GM12878 (cell line): ENCODE measurements at regions not wholly inside any gene's neighbourhood (a gene's known extent, or its start where the extent isn't known, plus 50 kb on each side); places are given as distances from the start of the nearest gene placed in this dataset.

Source experiments
- ATAC-seq: fragments of 200-7000 bp; cut with Tn5 transposase; 3 replicates; pipeline ENCODE4 v1.9.1; 2020; ENCODE audit warnings: mild to moderate bottlenecking, moderate library complexity
- BruUV-seq: library from RNA; stranded (reverse); fragments of 400-500 nt; replicated peaks from 2 replicates; lab custom pipeline; 2021; lab: Mats Ljungman, UMichigan
- CTCF ChIA-PET: fragments of 300-600 bp; sonication (Branson Sonifier 250); formaldehyde crosslinking; extraction: SDS; loops from one replicate; lab custom pipeline; 2021; ENCODE audit warnings: inconsistent platforms; lab: Yijun Ruan, JAX
- POLR2A ChIA-PET: fragments of 350-600 bp; formaldehyde crosslinking; extraction: SDS; loops from one replicate; lab custom pipeline; 2021; ENCODE audit warnings: inconsistent platforms; lab: Charles Lee
- RAD21 ChIA-PET: fragments of 300-600 bp; sonication (Branson Sonifier 250); formaldehyde crosslinking; loops from one replicate; lab custom pipeline; 2023; ENCODE audit warnings: antibody characterized with exemption; ENCODE audit not compliant: unreplicated experiment; lab: Charles Lee
- SMC1A ChIA-PET: fragments of 300-600 bp; sonication (Branson Sonifier 250); formaldehyde crosslinking; loops from one replicate; lab custom pipeline; 2023; ENCODE audit not compliant: unreplicated experiment, uncharacterized antibody; lab: Charles Lee
- DNase-seq: peaks from one replicate; pipeline ENCODE4 v3.0.0-alpha.2; 2011; ENCODE audit warnings: low read depth, low spot score
- FAIRE-seq: peaks from 3 replicates; lab custom pipeline; 2011; peaks lifted over from hg19 to GRCh38; lab: Jason Lieb, UNC
- H2AFZ ChIP-seq: 2 replicates; pipeline ENCODE4 v1.6.0; 2011; ENCODE audit warnings: low read depth, low read length, control low read depth; ENCODE audit not compliant: control insufficient read depth
- H3K27ac ChIP-seq: 2 replicates; pipeline ENCODE4 v1.5.1; 2011; ENCODE audit warnings: control low read depth; ENCODE audit not compliant: control insufficient read depth, insufficient read depth
- H3K27me3 ChIP-seq, 2 experiments: replicated peaks in 1 of 2; 2 replicates each; pipeline versions ENCODE4 v1.6.0 to v1.6.1; 2011; ENCODE audit warnings: low read length in 1 of 2; ENCODE audit not compliant: control insufficient read depth in 2 of 2, insufficient read depth in 2 of 2
- H3K36me3 ChIP-seq, 2 experiments: 2 replicates each; pipeline ENCODE4 v1.5.1; 2011; ENCODE audit warnings: low read length in 1 of 2; ENCODE audit not compliant: control insufficient read depth in 2 of 2, insufficient read depth in 2 of 2
- H3K4me1 ChIP-seq: 2 replicates; pipeline ENCODE4 v1.6.1; 2011; ENCODE audit warnings: mild to moderate bottlenecking, low read length, moderate library complexity, mixed read lengths; ENCODE audit not compliant: control insufficient read depth, insufficient read depth
- H3K4me2 ChIP-seq: 2 replicates; pipeline ENCODE4 v1.6.0; 2011; ENCODE audit warnings: control low read depth; ENCODE audit not compliant: control insufficient read depth, insufficient read depth
- H3K4me3 ChIP-seq: fragments of 200-600 bp; sonication (generic); 2 replicates; pipeline ENCODE4 v1.5.1; 2016
- H3K79me2 ChIP-seq: 2 replicates; pipeline ENCODE4 v1.6.0; 2011; ENCODE audit warnings: low read length; ENCODE audit not compliant: control insufficient read depth, insufficient read depth
- H3K9ac ChIP-seq: 2 replicates; pipeline ENCODE4 v1.8.0; 2011; ENCODE audit warnings: low read length, control low read depth, mixed read lengths; ENCODE audit not compliant: control insufficient read depth, insufficient read depth
- H3K9me3 ChIP-seq: replicated peaks from 3 replicates; pipeline ENCODE4 v1.5.1; 2011; ENCODE audit warnings: mild to moderate bottlenecking, low read length; ENCODE audit not compliant: control insufficient read depth, insufficient read depth
- H4K20me1 ChIP-seq: 2 replicates; pipeline ENCODE4 v1.6.0; 2011; ENCODE audit not compliant: control insufficient read depth, insufficient read depth
- BHLHE40 ChIP-seq, 2 experiments: fragments of 450-650 bp in 1 of 2; IDR thresholded peaks; 2 replicates each; pipeline ENCODE4 v1.6.1; 2011 to 2017; ENCODE audit warnings: low read depth in 2 of 2, borderline replicate concordance in 1 of 2, improper control_type of control experiment in 1 of 2, low read length in 1 of 2, mild to moderate bottlenecking in 1 of 2
- JUND ChIP-seq: IDR thresholded peaks from 2 replicates; pipeline ENCODE4 v1.6.1; 2012; ENCODE audit warnings: low read depth, mild to moderate bottlenecking, low read length, improper control_type of control experiment, moderate library complexity
- KLF5 ChIP-seq: fragments of 450-650 bp; IDR thresholded peaks from 2 replicates; pipeline ENCODE4 v1.6.1; 2014; ENCODE audit warnings: mild to moderate bottlenecking; ENCODE audit not compliant: partially characterized antibody
- NR2C1 ChIP-seq: fragments of 450-650 bp; IDR thresholded peaks from 2 replicates; pipeline ENCODE4 v1.6.1; 2017; ENCODE audit warnings: antibody characterized with exemption, mild to moderate bottlenecking, moderate library complexity
- POLR2AphosphoS2 ChIP-seq: IDR thresholded peaks from 2 replicates; pipeline ENCODE4 v1.6.1; 2011; ENCODE audit warnings: low read depth, mild to moderate bottlenecking, low read length, improper control_type of control experiment, moderate library complexity
- POLR2AphosphoS5 ChIP-seq: IDR thresholded peaks from 2 replicates; pipeline ENCODE4 v1.6.1; 2011; ENCODE audit warnings: mild to moderate bottlenecking, low read length, inconsistent platforms
- RELA ChIP-seq: fragments of 450-650 bp; IDR thresholded peaks from 2 replicates; pipeline ENCODE4 v1.8.0; 2014; ENCODE audit warnings: borderline replicate concordance; ENCODE audit not compliant: partially characterized antibody
- SMAD5 ChIP-seq: IDR thresholded peaks from 2 replicates; pipeline ENCODE4 v1.6.1; 2016; ENCODE audit warnings: antibody characterized with exemption, low read depth
- SP1 ChIP-seq: IDR thresholded peaks from one replicate; pipeline ENCODE4 v1.6.1; 2011; ENCODE audit warnings: low read depth, low read length
- SPI1 ChIP-seq: IDR thresholded peaks from 2 replicates; pipeline ENCODE4 v1.6.1; 2011; ENCODE audit warnings: low read depth, mild to moderate bottlenecking, low read length, moderate library complexity, borderline replicate concordance; ENCODE audit not compliant: insufficient read depth
- SRF ChIP-seq, 2 experiments: IDR thresholded peaks; 2 replicates each; pipeline ENCODE4 v1.6.1; 2011; ENCODE audit warnings: low read depth in 2 of 2, low read length in 2 of 2, mild to moderate bottlenecking in 1 of 2, moderate library complexity in 1 of 2
- ZZZ3 ChIP-seq: IDR thresholded peaks from 2 replicates; pipeline ENCODE4 v1.6.1; 2011; ENCODE audit warnings: low read depth; ENCODE audit not compliant: control insufficient read depth, insufficient read length
- WGBS: methylation state at CpG from one replicate; pipeline ENCODE4 v1.1.6; 2016; ENCODE audit warnings: low lambda C conversion rate; ENCODE audit not compliant: insufficient replicate concordance, insufficient coverage; ENCODE audit errors: missing lambda C conversion rate; 5-methylcytosine and 5-hydroxymethylcytosine counted together
- in situ Hi-C: fragments of 300-500 bp; cut with MboI; formaldehyde crosslinking; loops from 9 replicates; pipeline ENCODE4 v1.14.3; 2018; ENCODE audit warnings: mixed read lengths
- intact Hi-C: fragments of 100-400 bp; cut with micrococcal nuclease; formaldehyde crosslinking; loops from one replicate; pipeline ENCODE4 v1.14.2; 2022; ENCODE audit not compliant: unreplicated experiment
- TF ChIP-seq, protein P1 (sequence below): fragments of 450-650 bp; IDR thresholded peaks from 2 replicates; pipeline ENCODE4 v1.6.1; 2017; ENCODE audit warnings: low read depth, mild to moderate bottlenecking, moderate library complexity
- TF ChIP-seq, protein P2 (sequence below): IDR thresholded peaks from 2 replicates; pipeline ENCODE4 v1.6.1; 2011; ENCODE audit warnings: borderline replicate concordance, low read depth, mild to moderate bottlenecking, moderate library complexity, mixed read lengths, low read length; ENCODE audit not compliant: insufficient read depth; ENCODE audit errors: extremely low read length
- TF ChIP-seq, protein P3 (sequence below): fragments of 450-650 bp; IDR thresholded peaks from 2 replicates; pipeline ENCODE4 v1.6.1; 2014; ENCODE audit warnings: mild to moderate bottlenecking
- TF ChIP-seq, protein P4 (sequence below): IDR thresholded peaks from 2 replicates; pipeline ENCODE4 v1.6.1; 2011; ENCODE audit warnings: low read depth, low read length, improper control_type of control experiment, borderline replicate concordance
- TF ChIP-seq, protein P5 (sequence below): fragments of 450-650 bp; IDR thresholded peaks from 2 replicates; pipeline ENCODE4 v1.6.1; 2017; ENCODE audit warnings: mild to moderate bottlenecking

- no peaks in the 10 kb centered on the region for H4K20me1 ChIP-seq
- intact Hi-C loops = no loop called here
- ChIA-PET POLR2A (no interaction called here), RAD21 (interaction anchor here (1.1 kb wide), 1 partner anchor 246 kb away, joined by 3 read pairs; no protein-coding TSS in a partner anchor), CTCF (no interaction called here), SMC1A (interaction anchor here (1.4 kb wide), 1 partner anchor 55 kb away, joined by 4 read pairs; no protein-coding TSS in a partner anchor)
- no peaks in the 10 kb centered on the region for H3K9me3 ChIP-seq
- H3K9ac ChIP-seq = no peak overlapping the region
- in situ Hi-C loops = no loop called here
- H3K79me2 ChIP-seq = no peaks in the 10 kb centered on the region
- WGBS = 31% methylated on average over 5 of the region's 5 CpGs
- no peak overlapping the region for H3K27ac ChIP-seq
- ATAC-seq = no peak
- H3K36me3 ChIP-seq = no peaks in the 10 kb centered on the region
- no TSS peak for BruUV-seq
- no peak overlapping the region for H3K4me3 ChIP-seq
- H3K4me1 ChIP-seq = no peaks in the 10 kb centered on the region
- no peak overlapping the region for H2AFZ ChIP-seq
- no peak overlapping the region for H3K4me2 ChIP-seq
- no peaks in the 10 kb centered on the region for H3K27me3 ChIP-seq
- DNase-seq = no peak
- FAIRE-seq = no peak
- TF ChIP-seq SRF (IDR thresholded peaks at IDR 0.05; ENCODE audit: low read depth in 2 of 2, low read length in 2 of 2) (no peak), ZZZ3 (no peak), NR2C1 (no peak), POLR2AphosphoS2 (no peak), JUND (no peak), BHLHE40 (IDR thresholded peaks at IDR 0.05; ENCODE audit: borderline replicate concordance in 1 of 2, low read depth in 2 of 2, low read length in 1 of 2) (no peak), POLR2AphosphoS5 (no peak), RELA (no peak), KLF5 (no peak), SMAD5 (no peak), SPI1 (no peak), SP1 (no peak)
- TF ChIP-seq, protein P1, sequence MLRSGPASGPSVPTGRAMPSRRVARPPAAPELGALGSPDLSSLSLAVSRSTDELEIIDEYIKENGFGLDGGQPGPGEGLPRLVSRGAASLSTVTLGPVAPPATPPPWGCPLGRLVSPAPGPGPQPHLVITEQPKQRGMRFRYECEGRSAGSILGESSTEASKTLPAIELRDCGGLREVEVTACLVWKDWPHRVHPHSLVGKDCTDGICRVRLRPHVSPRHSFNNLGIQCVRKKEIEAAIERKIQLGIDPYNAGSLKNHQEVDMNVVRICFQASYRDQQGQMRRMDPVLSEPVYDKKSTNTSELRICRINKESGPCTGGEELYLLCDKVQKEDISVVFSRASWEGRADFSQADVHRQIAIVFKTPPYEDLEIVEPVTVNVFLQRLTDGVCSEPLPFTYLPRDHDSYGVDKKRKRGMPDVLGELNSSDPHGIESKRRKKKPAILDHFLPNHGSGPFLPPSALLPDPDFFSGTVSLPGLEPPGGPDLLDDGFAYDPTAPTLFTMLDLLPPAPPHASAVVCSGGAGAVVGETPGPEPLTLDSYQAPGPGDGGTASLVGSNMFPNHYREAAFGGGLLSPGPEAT = no peak
- TF ChIP-seq, protein P2, sequence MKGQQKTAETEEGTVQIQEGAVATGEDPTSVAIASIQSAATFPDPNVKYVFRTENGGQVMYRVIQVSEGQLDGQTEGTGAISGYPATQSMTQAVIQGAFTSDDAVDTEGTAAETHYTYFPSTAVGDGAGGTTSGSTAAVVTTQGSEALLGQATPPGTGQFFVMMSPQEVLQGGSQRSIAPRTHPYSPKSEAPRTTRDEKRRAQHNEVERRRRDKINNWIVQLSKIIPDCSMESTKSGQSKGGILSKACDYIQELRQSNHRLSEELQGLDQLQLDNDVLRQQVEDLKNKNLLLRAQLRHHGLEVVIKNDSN = no peak
- TF ChIP-seq, protein P3, sequence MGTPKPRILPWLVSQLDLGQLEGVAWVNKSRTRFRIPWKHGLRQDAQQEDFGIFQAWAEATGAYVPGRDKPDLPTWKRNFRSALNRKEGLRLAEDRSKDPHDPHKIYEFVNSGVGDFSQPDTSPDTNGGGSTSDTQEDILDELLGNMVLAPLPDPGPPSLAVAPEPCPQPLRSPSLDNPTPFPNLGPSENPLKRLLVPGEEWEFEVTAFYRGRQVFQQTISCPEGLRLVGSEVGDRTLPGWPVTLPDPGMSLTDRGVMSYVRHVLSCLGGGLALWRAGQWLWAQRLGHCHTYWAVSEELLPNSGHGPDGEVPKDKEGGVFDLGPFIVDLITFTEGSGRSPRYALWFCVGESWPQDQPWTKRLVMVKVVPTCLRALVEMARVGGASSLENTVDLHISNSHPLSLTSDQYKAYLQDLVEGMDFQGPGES = no peak
- TF ChIP-seq, protein P4, sequence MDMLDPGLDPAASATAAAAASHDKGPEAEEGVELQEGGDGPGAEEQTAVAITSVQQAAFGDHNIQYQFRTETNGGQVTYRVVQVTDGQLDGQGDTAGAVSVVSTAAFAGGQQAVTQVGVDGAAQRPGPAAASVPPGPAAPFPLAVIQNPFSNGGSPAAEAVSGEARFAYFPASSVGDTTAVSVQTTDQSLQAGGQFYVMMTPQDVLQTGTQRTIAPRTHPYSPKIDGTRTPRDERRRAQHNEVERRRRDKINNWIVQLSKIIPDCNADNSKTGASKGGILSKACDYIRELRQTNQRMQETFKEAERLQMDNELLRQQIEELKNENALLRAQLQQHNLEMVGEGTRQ = no peak
- TF ChIP-seq, protein P5, sequence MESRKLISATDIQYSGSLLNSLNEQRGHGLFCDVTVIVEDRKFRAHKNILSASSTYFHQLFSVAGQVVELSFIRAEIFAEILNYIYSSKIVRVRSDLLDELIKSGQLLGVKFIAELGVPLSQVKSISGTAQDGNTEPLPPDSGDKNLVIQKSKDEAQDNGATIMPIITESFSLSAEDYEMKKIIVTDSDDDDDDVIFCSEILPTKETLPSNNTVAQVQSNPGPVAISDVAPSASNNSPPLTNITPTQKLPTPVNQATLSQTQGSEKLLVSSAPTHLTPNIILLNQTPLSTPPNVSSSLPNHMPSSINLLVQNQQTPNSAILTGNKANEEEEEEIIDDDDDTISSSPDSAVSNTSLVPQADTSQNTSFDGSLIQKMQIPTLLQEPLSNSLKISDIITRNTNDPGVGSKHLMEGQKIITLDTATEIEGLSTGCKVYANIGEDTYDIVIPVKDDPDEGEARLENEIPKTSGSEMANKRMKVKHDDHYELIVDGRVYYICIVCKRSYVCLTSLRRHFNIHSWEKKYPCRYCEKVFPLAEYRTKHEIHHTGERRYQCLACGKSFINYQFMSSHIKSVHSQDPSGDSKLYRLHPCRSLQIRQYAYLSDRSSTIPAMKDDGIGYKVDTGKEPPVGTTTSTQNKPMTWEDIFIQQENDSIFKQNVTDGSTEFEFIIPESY = no peak
Observed at GRCh38 chrX:63513825-63514568, 162.9 kb upstream of the SPIN4 start.
